Peyer's patch (tissue), 4 donors: ENCODE measurements at regions not wholly inside any gene's neighbourhood (a gene's known extent, or its start where the extent isn't known, plus 50 kb on each side); places are given as distances from the start of the nearest gene placed in this dataset.

Source experiments
- DNase-seq, 3 donors: peaks; one replicate each; pipeline ENCODE4 v3.0.0-alpha.2; 2017 to 2019
- H3K27ac ChIP-seq, 4 donors: fragments of 200-600 bp; sonication (generic); one replicate each; pipeline ENCODE4 v1.5.1; 2016 to 2019
- H3K27me3 ChIP-seq, 2 donors: fragments of 200-600 bp; sonication (generic); one replicate each; pipeline ENCODE4 v1.5.1; 2019
- H3K36me3 ChIP-seq, 3 donors: fragments of 200-600 bp; sonication (generic); one replicate each; pipeline ENCODE4 v1.5.1; 2016 to 2019
- H3K4me1 ChIP-seq, 4 donors: fragments of 200-600 bp; sonication (generic); one replicate each; pipeline ENCODE4 v1.5.1; 2016 to 2019
- H3K4me3 ChIP-seq, 4 donors: fragments of 200-600 bp; sonication (generic); 1 replicate in 3 of 4; 2 replicates in 1 of 4; pipeline ENCODE4 v1.5.1; 2016 to 2019; ENCODE audit warnings: mild to moderate bottlenecking in 1 of 4
- H3K9me3 ChIP-seq, 4 donors: fragments of 200-600 bp; sonication (generic); one replicate each; pipeline ENCODE4 v1.5.1; 2016 to 2019; ENCODE audit warnings: mild to moderate bottlenecking in 1 of 4
- CTCF ChIP-seq, 6 experiments: fragments of 450-650 bp in 4 of 6; fragments of 200-600 bp in 2 of 6; sonication (generic) in 1 of 6; IDR thresholded peaks; one replicate each; pipeline ENCODE4 v1.5.1; 2017 to 2019; ENCODE audit warnings: antibody characterized with exemption in 6 of 6, mild to moderate bottlenecking in 3 of 6, moderate library complexity in 1 of 6
- POLR2A ChIP-seq, 2 donors: fragments of 450-650 bp; IDR thresholded peaks; one replicate each; pipeline ENCODE4 v1.5.1; 2017; ENCODE audit warnings: antibody characterized with exemption in 2 of 2, mild to moderate bottlenecking in 2 of 2, moderate library complexity in 2 of 2

GRCh38 chr6:109265530-109265929, 116.7 kb downstream of the CD164 start:
- DNase-seq, result no peak
- TF ChIP-seq POLR2A (IDR thresholded peaks at IDR 0.05), result no peak
- TF ChIP-seq CTCF (IDR thresholded peaks at IDR 0.05), result no peak
- Histone ChIP-seq H3K27me3 (no peaks in the 10 kb centered on the region), H3K27ac (no peak overlapping the region), H3K4me1 (no peaks in the 10 kb centered on the region), H3K36me3 (no peaks in the 10 kb centered on the region), H3K4me3 (no peak overlapping the region), H3K9me3 (peaks cover 0 to 3% (median 0%) of the 10 kb centered on the region in 4 donors)

GRCh38 chr6:109263873-109264700, 118.2 kb downstream of the CD164 start:
- TF ChIP-seq POLR2A (IDR thresholded peaks at IDR 0.05) (no peak), CTCF (IDR thresholded peaks at IDR 0.05) (no peak)
- H3K4me1 ChIP-seq, result no peaks in the 10 kb centered on the region

GRCh38 chr6:109262261-109262660, 120.0 kb downstream of the CD164 start:
- DNase-seq, result no peak
- Histone ChIP-seq H3K36me3 (no peaks in the 10 kb centered on the region), H3K4me3 (no peak overlapping the region), H3K4me1 (no peaks in the 10 kb centered on the region), H3K27me3 (no peaks in the 10 kb centered on the region), H3K9me3 (no peaks in the 10 kb centered on the region), H3K27ac (no peak overlapping the region)
- TF ChIP-seq CTCF (IDR thresholded peaks at IDR 0.05) (no peak), POLR2A (IDR thresholded peaks at IDR 0.05) (no peak)

More at GRCh38 chr6:109263873-109264700, 118.2 kb downstream of the CD164 start:
- no peak overlapping the region for H3K27ac ChIP-seq
- DNase-seq, result no peak
- H3K9me3 ChIP-seq, result peaks cover 0 to 1% (median 0%) of the 10 kb centered on the region in 4 donors
- H3K4me3 ChIP-seq, result no peak overlapping the region
- no peaks in the 10 kb centered on the region for H3K36me3 ChIP-seq
- no peaks in the 10 kb centered on the region for H3K27me3 ChIP-seq

- Histone ChIP-seq H3K27me3 (no peaks in the 10 kb centered on the region), H3K27ac (no peak overlapping the region), H3K36me3 (no peaks in the 10 kb centered on the region), H3K9me3 (no peaks in the 10 kb centered on the region), H3K4me1 (no peaks in the 10 kb centered on the region), H3K4me3 (no peak overlapping the region)
- no peak for DNase-seq
- TF ChIP-seq POLR2A (IDR thresholded peaks at IDR 0.05) (no peak), CTCF (IDR thresholded peaks at IDR 0.05) (no peak)
These were observed 120.5 kb downstream of the CD164 start for GRCh38 chr6:109261811-109262210.

GRCh38 chr6:109260701-109261100, 121.6 kb downstream of the CD164 start:
- TF ChIP-seq CTCF (IDR thresholded peaks at IDR 0.05) (no peak), POLR2A (IDR thresholded peaks at IDR 0.05) (no peak)
- no peaks in the 10 kb centered on the region for H3K9me3 ChIP-seq
- no peak overlapping the region for H3K4me3 ChIP-seq
- no peaks in the 10 kb centered on the region for H3K36me3 ChIP-seq
- no peaks in the 10 kb centered on the region for H3K27me3 ChIP-seq
- no peak overlapping the region for H3K27ac ChIP-seq
- DNase-seq, result no peak
- H3K4me1 ChIP-seq, result no peaks in the 10 kb centered on the region
